HCT116 (cell line): ENCODE measurements at regions not wholly inside any gene's neighbourhood (a gene's known extent, or its start where the extent isn't known, plus 50 kb on each side); places are given as distances from the start of the nearest gene placed in this dataset.

Experiments used
- ATAC-seq: fragments of 200-7000 bp; cut with Tn5 transposase; 2 replicates; pipeline ENCODE4 v1.9.1; 2020; ENCODE audit warnings: mild to moderate bottlenecking, moderate library complexity
- BruUV-seq: library from RNA; stranded (reverse); fragments of 400-500 nt; replicated peaks from 2 replicates; lab custom pipeline; 2021; lab: Mats Ljungman, UMichigan
- CTCF ChIA-PET: fragments of 300-600 bp; sonication (Branson Sonifier 250); formaldehyde crosslinking; loops from one replicate; lab custom pipeline; 2021; ENCODE audit warnings: antibody characterized with exemption; lab: Charles Lee
- POLR2A ChIA-PET: fragments of 300-600, 350-600 bp; sonication (Branson Sonifier 250); formaldehyde crosslinking; loops from one replicate; lab custom pipeline; 2021; ENCODE audit warnings: antibody characterized with exemption; lab: Charles Lee
- RAD21 ChIA-PET, 2 experiments: fragments of 300-600 bp; sonication (Branson Sonifier 250); formaldehyde crosslinking; loops; one replicate each; lab custom pipeline; 2023; ENCODE audit warnings: low total read pairs in 2 of 2; ENCODE audit not compliant: uncharacterized antibody in 2 of 2, unreplicated experiment in 2 of 2, low non-redundant PET in 1 of 2; lab: Charles Lee
- DNase-seq: peaks from one replicate; pipeline ENCODE4 v3.0.0-alpha.2; 2010; ENCODE audit warnings: low read depth, low spot score
- H2AFZ ChIP-seq: fragments of 200-600 bp; shearing (Covaris generic), sonication (generic); 2 replicates; pipeline ENCODE4 v1.6.1; 2017; ENCODE audit warnings: low read depth, mixed run types, mixed read lengths, antibody characterized with exemption, low read length; ENCODE audit not compliant: poor library complexity, severe bottlenecking
- H3K27ac ChIP-seq: 2 replicates; pipeline ENCODE4 v1.5.1; 2012; ENCODE audit warnings: low read depth, low read length
- H3K27me3 ChIP-seq: fragments of 200-600 bp; sonication (generic); 2 replicates; pipeline ENCODE4 v1.6.1; 2016; ENCODE audit warnings: mixed run types, low read length, mixed read lengths; ENCODE audit not compliant: insufficient read depth
- H3K36me3 ChIP-seq, 2 experiments: fragments of 200-500 bp in 1 of 2; fragments of 200-600 bp in 1 of 2; sonication (Bioruptor generic) in 1 of 2; sonication (generic) in 1 of 2; 2 replicates each; pipeline versions ENCODE4 v1.5.1 to v1.6.1; 2014 to 2016; ENCODE audit warnings: low read length in 2 of 2, inconsistent platforms in 1 of 2, mixed read lengths in 1 of 2, mixed run types in 1 of 2; ENCODE audit not compliant: insufficient read depth in 2 of 2, control insufficient read depth in 1 of 2
- H3K4me1 ChIP-seq, 2 experiments: fragments of 200-600 bp in 1 of 2; sonication (generic) in 1 of 2; 2 replicates each; pipeline versions ENCODE4 v1.5.1 to v1.6.1; 2012 to 2017; ENCODE audit warnings: low read length in 2 of 2, inconsistent platforms in 1 of 2, mild to moderate bottlenecking in 1 of 2, mixed read lengths in 1 of 2, mixed run types in 1 of 2, moderate library complexity in 1 of 2; ENCODE audit not compliant: insufficient read depth in 2 of 2, control insufficient read depth in 1 of 2
- H3K4me2 ChIP-seq: fragments of 200-600 bp; sonication (generic); 2 replicates; pipeline ENCODE4 v1.6.1; 2017; ENCODE audit warnings: mixed run types, low read length, mixed read lengths
- H3K4me3 ChIP-seq, 2 experiments: fragments of 200-600 bp in 1 of 2; sonication (generic) in 1 of 2; replicated peaks in 1 of 2; 2 replicates each; pipeline ENCODE4 v1.5.1; 2011 to 2016; ENCODE audit warnings: low read length in 2 of 2, control low read depth in 1 of 2, low read depth in 1 of 2, mild to moderate bottlenecking in 1 of 2, mixed read lengths in 1 of 2, mixed run types in 1 of 2
- H3K79me2 ChIP-seq: fragments of 200-600 bp; sonication (generic); 2 replicates; pipeline ENCODE4 v1.6.1; 2017; ENCODE audit warnings: mild to moderate bottlenecking, mixed run types, low read length, moderate library complexity, mixed read lengths; ENCODE audit not compliant: insufficient read depth
- H3K9ac ChIP-seq: fragments of 200-600 bp; sonication (generic); 2 replicates; pipeline ENCODE4 v1.6.1; 2016; ENCODE audit warnings: low read length, mixed read lengths
- H3K9me2 ChIP-seq: fragments of 200-600 bp; sonication (generic), shearing (Covaris generic); 2 replicates; pipeline ENCODE4 v1.6.1; 2017; ENCODE audit warnings: mixed run types, mild to moderate bottlenecking, moderate library complexity; ENCODE audit not compliant: insufficient read depth
- H3K9me3 ChIP-seq, 2 experiments: fragments of 200-500 bp in 1 of 2; fragments of 200-600 bp in 1 of 2; sonication (Bioruptor generic) in 1 of 2; sonication (generic) in 1 of 2; 2 replicates each; pipeline ENCODE4 v1.6.1; 2014 to 2017; ENCODE audit warnings: low read length in 2 of 2, mixed read lengths in 2 of 2, inconsistent platforms in 1 of 2, low read depth in 1 of 2, mild to moderate bottlenecking in 1 of 2, mixed run types in 1 of 2, moderate library complexity in 1 of 2; ENCODE audit not compliant: control insufficient read depth in 1 of 2, insufficient read depth in 1 of 2
- H4K20me1 ChIP-seq: fragments of 200-600 bp; sonication (generic), shearing (Covaris generic); 2 replicates; pipeline ENCODE4 v1.6.1; 2017; ENCODE audit warnings: mixed run types, mild to moderate bottlenecking, moderate library complexity; ENCODE audit not compliant: insufficient read depth
- ATF3 ChIP-seq: IDR thresholded peaks from 2 replicates; pipeline ENCODE4 v1.6.1; 2012
- CEBPB ChIP-seq: IDR thresholded peaks from 2 replicates; pipeline ENCODE4 v1.6.1; 2012; ENCODE audit warnings: low read depth
- CTCF ChIP-seq, 3 experiments: fragments of 200-600 bp in 1 of 3; sonication (generic) in 1 of 3; IDR thresholded peaks in 2 of 3; conservative IDR thresholded peaks in 1 of 3; 2 replicates each; pipeline ENCODE4 v1.5.1; 2012 to 2017; ENCODE audit warnings: low read depth in 2 of 3, low read length in 2 of 3, antibody characterized with exemption in 1 of 3, borderline replicate concordance in 1 of 3, control low read depth in 1 of 3, mild to moderate bottlenecking in 1 of 3, mixed read lengths in 1 of 3, mixed run types in 1 of 3, moderate library complexity in 1 of 3; ENCODE audit not compliant: insufficient read depth in 1 of 3
- EGR1 ChIP-seq: IDR thresholded peaks from 2 replicates; pipeline ENCODE4 v1.6.1; 2012; ENCODE audit warnings: low read depth
- ELF1 ChIP-seq: IDR thresholded peaks from 2 replicates; pipeline ENCODE4 v1.6.1; 2012; ENCODE audit warnings: low read depth, borderline replicate concordance
- FOSL1 ChIP-seq: IDR thresholded peaks from 2 replicates; pipeline ENCODE4 v1.6.1; 2012; ENCODE audit warnings: low read depth
- JUND ChIP-seq: IDR thresholded peaks from 2 replicates; pipeline ENCODE4 v1.6.1; 2012
- MAX ChIP-seq: IDR thresholded peaks from 2 replicates; pipeline ENCODE4 v1.6.1; 2012
- POLR2A ChIP-seq: IDR thresholded peaks from 2 replicates; pipeline ENCODE4 v1.7.0; 2011; ENCODE audit warnings: borderline replicate concordance; ENCODE audit not compliant: insufficient read depth, insufficient read length; ENCODE audit errors: extremely low read depth
- POLR2AphosphoS5 ChIP-seq: IDR thresholded peaks from 2 replicates; pipeline ENCODE4 v1.6.1; 2011; ENCODE audit warnings: mild to moderate bottlenecking, low read depth, low read length, moderate library complexity
- RAD21 ChIP-seq: IDR thresholded peaks from 2 replicates; pipeline ENCODE4 v1.6.1; 2012; ENCODE audit warnings: low read depth, mild to moderate bottlenecking
- REST ChIP-seq: IDR thresholded peaks from 2 replicates; pipeline ENCODE4 v1.6.1; 2012; ENCODE audit warnings: low read depth
- SIN3A ChIP-seq: IDR thresholded peaks from 2 replicates; pipeline ENCODE4 v1.6.1; 2012; ENCODE audit warnings: low read depth
- SP1 ChIP-seq: IDR thresholded peaks from 2 replicates; pipeline ENCODE4 v1.6.1; 2012; ENCODE audit warnings: low read depth
- SRF ChIP-seq: IDR thresholded peaks from 2 replicates; pipeline ENCODE4 v1.6.1; 2012; ENCODE audit warnings: low read depth
- TCF7L2 ChIP-seq: IDR thresholded peaks from 2 replicates; pipeline ENCODE4 v1.7.0; 2011; ENCODE audit warnings: borderline replicate concordance, inconsistent platforms; ENCODE audit not compliant: insufficient read depth, insufficient read length; ENCODE audit errors: extremely low read depth
- YY1 ChIP-seq: IDR thresholded peaks from 2 replicates; pipeline ENCODE4 v1.6.1; 2011; ENCODE audit warnings: low read length, low read depth, moderate library complexity, mild to moderate bottlenecking; ENCODE audit not compliant: insufficient replicate concordance; ENCODE audit errors: extremely low read depth
- ZBTB33 ChIP-seq: IDR thresholded peaks from 2 replicates; pipeline ENCODE4 v1.6.1; 2011; ENCODE audit warnings: mild to moderate bottlenecking, low read length, moderate library complexity; ENCODE audit not compliant: insufficient replicate concordance; ENCODE audit errors: extremely low read depth
- ZFX ChIP-seq: fragments of 450-650 bp; IDR thresholded peaks from 2 replicates; pipeline ENCODE4 v1.6.1; 2017
- ZNF274 ChIP-seq: fragments of 200-500 bp; sonication (Bioruptor generic); IDR thresholded peaks from 2 replicates; pipeline ENCODE4 v1.6.1; 2014; ENCODE audit warnings: mild to moderate bottlenecking, low read depth, low read length, inconsistent platforms
- intact Hi-C: fragments of 100-400 bp; cut with micrococcal nuclease; formaldehyde crosslinking; loops from 2 replicates; pipeline ENCODE4 v1.10.0; 2022

- no TSS peak for BruUV-seq
- Histone ChIP-seq H3K4me2 (no peak overlapping the region), H2AFZ (no peak overlapping the region), H3K4me3 (no peak overlapping the region), H3K79me2 (no peaks in the 10 kb centered on the region)
- no peak for DNase-seq
- RAD21 ChIA-PET = no interaction called here
- TF ChIP-seq POLR2AphosphoS5 (no peak), REST (no peak), POLR2A (no peak), SRF (no peak), ZBTB33 (no peak), RAD21 (no peak), FOSL1 (no peak), SIN3A (no peak), SP1 (no peak), MAX (no peak), CEBPB (no peak), ZFX (no peak), YY1 (no peak), TCF7L2 (no peak), ELF1 (no peak), ZNF274 (no peak), JUND (no peak), EGR1 (no peak), ATF3 (no peak), CTCF (IDR thresholded peaks at IDR 0.05 in 2 of 3, conservative IDR thresholded peaks at IDR 0.05 in 1 of 3; ENCODE audit: borderline replicate concordance in 1 of 3, insufficient read depth in 1 of 3, low read depth in 2 of 3, low read length in 2 of 3) (no peak)
- TF ChIP-seq, all 23 proteins: peak for 0
- Histone ChIP-seq H3K4me1 (no peaks in the 10 kb centered on the region), H4K20me1 (no peaks in the 10 kb centered on the region), H3K9ac (no peak overlapping the region), H3K27ac (no peak overlapping the region), H3K36me3 (no peaks in the 10 kb centered on the region), H3K9me2 (no peaks in the 10 kb centered on the region), H3K9me3 (peaks cover 0 to 32% of the 10 kb centered on the region in 2 experiments; a peak in 3 of 4 replicates), H3K27me3 (no peaks in the 10 kb centered on the region)
- intact Hi-C loops = no loop called here
- ATAC-seq = no peak
- CTCF ChIA-PET = no interaction called here
- POLR2A ChIA-PET = no interaction called here
Observed at GRCh38 chr18:55877321-55877720, 289.3 kb upstream of the TCF4 start.
